SK-N-SH treated with all-trans-retinoic acid at 6 μM for 48 hours (cell line): ENCODE measurements at regions not wholly inside any gene's neighbourhood (a gene's known extent, or its start where the extent isn't known, plus 50 kb on each side); places are given as distances from the start of the nearest gene placed in this dataset.
A peak's percentile ranks its signal among the peaks of the same experiment; 100 is the strongest.

Experiments used
- ATAC-seq: fragments of 200-7000 bp; cut with Tn5 transposase; 3 replicates; pipeline ENCODE4 v1.9.1; 2020; ENCODE audit warnings: mild to moderate bottlenecking, moderate library complexity
- ARNTL ChIP-seq: fragments of 450-650 bp; formaldehyde crosslinking; IDR thresholded peaks from 2 replicates; pipeline ENCODE4 v1.5.0; 2020; ENCODE audit warnings: low read depth, mild to moderate bottlenecking, moderate library complexity, borderline replicate concordance
- BACH2 ChIP-seq: fragments of 250-450 bp; sonication (Bioruptor Pico); IDR thresholded peaks from 2 replicates; pipeline ENCODE4 v1.9.0; 2021; ENCODE audit warnings: mild to moderate bottlenecking, borderline replicate concordance
- CREB5 ChIP-seq: fragments of 250-450 bp; sonication (Bioruptor Pico); IDR thresholded peaks from 2 replicates; pipeline ENCODE4 v1.5.1; 2020; ENCODE audit warnings: low read depth, mild to moderate bottlenecking, moderate library complexity
- CSDC2 ChIP-seq: fragments of 250-450 bp; sonication (Bioruptor Pico); IDR thresholded peaks from 2 replicates; pipeline ENCODE4 v1.5.0; 2020; ENCODE audit warnings: mild to moderate bottlenecking, moderate library complexity
- CSRNP3 ChIP-seq: fragments of 250-450 bp; sonication (Bioruptor Pico); IDR thresholded peaks from 2 replicates; pipeline ENCODE4 v1.5.1; 2021; ENCODE audit warnings: mild to moderate bottlenecking, moderate library complexity
- ESRRG ChIP-seq: fragments of 250-450 bp; sonication (Bioruptor Pico); IDR thresholded peaks from 2 replicates; pipeline ENCODE4 v1.6.1; 2021; ENCODE audit warnings: mild to moderate bottlenecking
- GLIS3 ChIP-seq: fragments of 250-450 bp; sonication (Bioruptor Pico); IDR thresholded peaks from 2 replicates; pipeline ENCODE4 v1.5.0; 2020; ENCODE audit warnings: mild to moderate bottlenecking, moderate library complexity
- OSR1 ChIP-seq: fragments of 250-450 bp; sonication (Bioruptor Pico); IDR thresholded peaks from 2 replicates; pipeline ENCODE4 v1.8.0; 2022; ENCODE audit warnings: moderate library complexity, mild to moderate bottlenecking, inconsistent platforms
- PPARA ChIP-seq: fragments of 250-450 bp; sonication (Bioruptor Pico); IDR thresholded peaks from 2 replicates; pipeline ENCODE4 v1.5.0; 2020; ENCODE audit warnings: mild to moderate bottlenecking, borderline replicate concordance
- RARB ChIP-seq: fragments of 250-450 bp; sonication (Bioruptor Pico); IDR thresholded peaks from 2 replicates; pipeline ENCODE4 v1.8.0; 2021; ENCODE audit warnings: mild to moderate bottlenecking, moderate library complexity
- SNAI2 ChIP-seq: fragments of 250-450 bp; sonication (Bioruptor Pico); IDR thresholded peaks from 2 replicates; pipeline ENCODE4 v1.5.0; 2020; ENCODE audit warnings: mild to moderate bottlenecking, moderate library complexity
- TCF4 ChIP-seq: fragments of 250-450 bp; sonication (Bioruptor Pico); IDR thresholded peaks from 2 replicates; pipeline ENCODE4 v1.8.0; 2021; ENCODE audit warnings: mild to moderate bottlenecking, moderate library complexity, borderline replicate concordance
- TOX ChIP-seq: fragments of 250-450 bp; sonication (Bioruptor Pico); IDR thresholded peaks from 2 replicates; pipeline ENCODE4 v1.8.0; 2021; ENCODE audit warnings: mild to moderate bottlenecking, moderate library complexity, borderline replicate concordance
- TSHZ2 ChIP-seq: fragments of 250-450 bp; sonication (Bioruptor Pico); IDR thresholded peaks from 2 replicates; pipeline ENCODE4 v1.5.0; 2020; ENCODE audit warnings: mild to moderate bottlenecking, moderate library complexity
- ZC3H10 ChIP-seq: fragments of 250-450 bp; sonication (Bioruptor Pico); IDR thresholded peaks from 2 replicates; pipeline ENCODE4 v1.5.1; 2021; ENCODE audit warnings: mild to moderate bottlenecking, moderate library complexity
- ZFP3 ChIP-seq: fragments of 250-450 bp; sonication (Bioruptor Pico); IDR thresholded peaks from 2 replicates; pipeline ENCODE4 v1.5.0; 2020; ENCODE audit warnings: mild to moderate bottlenecking, moderate library complexity
- ZFP30 ChIP-seq: fragments of 450-650 bp; formaldehyde crosslinking; IDR thresholded peaks from 2 replicates; pipeline ENCODE4 v1.5.0; 2022; ENCODE audit warnings: mild to moderate bottlenecking, moderate library complexity
- ZNF565 ChIP-seq: fragments of 450-650 bp; formaldehyde crosslinking; conservative IDR thresholded peaks from 2 replicates; pipeline ENCODE4 v1.5.0; 2020; ENCODE audit warnings: low read depth, mild to moderate bottlenecking, moderate library complexity
- ZNF70 ChIP-seq: fragments of 450-650 bp; formaldehyde crosslinking; IDR thresholded peaks from 2 replicates; pipeline ENCODE4 v1.5.0; 2020; ENCODE audit warnings: mild to moderate bottlenecking, moderate library complexity
- ZNF8 ChIP-seq: fragments of 450-650 bp; formaldehyde crosslinking; IDR thresholded peaks from 2 replicates; pipeline ENCODE4 v1.5.0; 2020; ENCODE audit warnings: mild to moderate bottlenecking, moderate library complexity

- ATAC-seq: no peak
- no peak for TF ChIP-seq ESRRG (CRISPR knock-in tag)
- TF ChIP-seq ZFP3 (CRISPR knock-in tag): no peak
- no peak for TF ChIP-seq ZNF70 (CRISPR knock-in tag)
- TF ChIP-seq ZC3H10: no peak
- TF ChIP-seq ARNTL: no peak
- no peak for TF ChIP-seq GLIS3 (CRISPR knock-in tag)
- TF ChIP-seq CSDC2 (CRISPR knock-in tag): no peak
- TF ChIP-seq TSHZ2 (CRISPR knock-in tag): no peak
- TF ChIP-seq PPARA (CRISPR knock-in tag): no peak
- TF ChIP-seq BACH2 (CRISPR knock-in tag): no peak
Observed at GRCh38 chr14:51449681-51450080, 202.0 kb upstream of the FRMD6 start.

- TF ChIP-seq ZFP3 (CRISPR knock-in tag) (no peak), OSR1 (no peak)
- TF ChIP-seq, all 23 proteins: peak for 0
- ATAC-seq: no peak
Observed at GRCh38 chr14:51451561-51451960, 200.1 kb upstream of the FRMD6 start.

GRCh38 chr14:51453869-51454268, 197.8 kb upstream of the FRMD6 start:
- ATAC-seq: peak; percentile 94
- TF ChIP-seq TCF4 (CRISPR knock-in tag): no peak
- TF ChIP-seq CSDC2 (CRISPR knock-in tag): no peak
- TF ChIP-seq GLIS3 (CRISPR knock-in tag): no peak
- no peak for TF ChIP-seq ZFP30 (CRISPR knock-in tag)
- TF ChIP-seq OSR1: no peak
- TF ChIP-seq CSRNP3 (CRISPR knock-in tag): no peak
- no peak for TF ChIP-seq ARNTL
- no peak for TF ChIP-seq BACH2 (CRISPR knock-in tag)
- no peak for TF ChIP-seq SNAI2 (CRISPR knock-in tag)
- TF ChIP-seq RARB (CRISPR knock-in tag): no peak
- TF ChIP-seq TSHZ2 (CRISPR knock-in tag): no peak
- no peak for TF ChIP-seq PPARA (CRISPR knock-in tag)
- TF ChIP-seq ZNF565 (CRISPR knock-in tag): no peak
- no peak for TF ChIP-seq TOX (CRISPR knock-in tag)
- TF ChIP-seq, all 23 proteins: peak for 0

GRCh38 chr14:51454351-51454750, 197.4 kb upstream of the FRMD6 start:
- no peak for TF ChIP-seq ZNF8 (CRISPR knock-in tag)
- no peak for TF ChIP-seq GLIS3 (CRISPR knock-in tag)
- TF ChIP-seq ESRRG (CRISPR knock-in tag): no peak
- TF ChIP-seq OSR1: no peak
- TF ChIP-seq, all 23 proteins: peak for 0
- peak; percentile 59 for ATAC-seq

GRCh38 chr14:51455041-51455835, 196.5 kb upstream of the FRMD6 start:
- ATAC-seq: no peak
- TF ChIP-seq ZC3H10 (no peak), CREB5 (no peak), CSDC2 (CRISPR knock-in tag) (no peak), ZNF565 (CRISPR knock-in tag) (no peak), ZFP30 (CRISPR knock-in tag) (no peak), OSR1 (no peak), ZNF70 (CRISPR knock-in tag) (no peak), ZNF8 (CRISPR knock-in tag) (no peak)
